ENCODE measurements at regions not wholly inside any gene's neighbourhood (a gene's known extent, or its start where the extent isn't known, plus 50 kb on each side); places are given as distances from the start of the nearest gene placed in this dataset.
A peak's percentile ranks its signal among the peaks of the same experiment; 100 is the strongest.

GRCh38 chr2:129334696-129335410 is 644.6 kb upstream of the RAB6C start:
- DNase-seq (ENCODE audit: low read depth) = no peak

DNA sequence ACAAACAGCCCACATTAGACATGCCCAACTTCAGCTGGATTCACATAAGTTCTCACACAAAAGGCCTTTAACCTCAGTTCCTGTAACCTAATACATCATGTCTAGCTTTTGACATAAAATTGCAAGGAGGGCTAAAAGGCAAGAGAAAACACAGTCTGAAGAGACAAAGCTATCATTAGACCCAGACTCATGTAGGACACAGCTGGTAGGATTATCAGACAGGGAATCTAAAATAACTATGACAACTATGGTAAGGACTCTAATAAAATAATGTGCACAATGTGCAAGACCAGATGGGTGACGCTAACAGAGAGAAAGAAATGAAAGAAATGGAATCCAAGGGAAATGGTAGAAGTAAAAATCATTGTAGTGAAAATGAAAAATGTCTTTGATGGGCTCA is 643.2 kb upstream of the RAB6C start:
- DNase-seq (ENCODE audit: low read depth) = no peak

DNA sequence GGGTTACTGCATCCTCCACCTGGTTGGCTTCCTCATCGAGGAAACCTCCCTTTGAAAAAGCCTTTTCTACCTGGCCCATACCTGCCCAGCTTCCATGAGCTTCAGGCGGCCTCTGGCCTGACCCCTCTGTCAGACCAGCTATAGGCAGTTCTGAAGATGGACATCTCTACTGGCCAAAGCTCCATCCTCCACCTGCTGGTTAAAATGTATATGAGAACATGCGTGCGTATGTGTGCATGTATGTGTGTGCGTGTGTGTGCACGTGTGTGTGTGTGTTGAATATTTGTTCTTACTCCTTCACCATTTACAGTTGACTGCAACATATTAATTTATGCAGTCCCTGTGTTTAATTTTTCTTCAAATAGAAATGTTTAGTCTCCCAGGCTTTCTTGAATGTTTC is 642.4 kb upstream of the RAB6C start:
- DNase-seq (ENCODE audit: low read depth) = no peak

- no peak for DNase-seq (ENCODE audit: low read depth)
These were observed 633.9 kb upstream of the RAB6C start for GRCh38 chr2:129345540-129345939.

- no peak for DNase-seq (ENCODE audit: low read depth)
These were observed 631.8 kb upstream of the RAB6C start for GRCh38 chr2:129347486-129348217.

DNA sequence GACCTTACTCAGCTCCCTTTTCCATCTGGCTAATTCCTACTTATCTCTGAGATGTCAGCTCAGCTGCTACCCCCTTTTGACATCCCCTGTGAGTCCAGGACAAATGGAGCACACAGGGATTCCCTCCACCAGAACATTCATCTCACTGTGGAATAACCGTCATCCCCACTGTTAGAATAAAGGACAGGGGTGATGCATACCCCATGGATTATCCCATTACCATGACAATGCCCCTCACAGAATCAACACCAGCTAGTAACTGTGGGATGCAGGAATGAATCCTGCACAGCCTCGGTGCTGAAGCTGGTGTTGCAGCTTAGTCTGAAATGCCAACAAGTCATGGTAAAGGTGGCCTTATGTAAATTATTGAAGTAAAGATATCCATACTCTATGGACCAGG is 624.8 kb upstream of the RAB6C start:
- no peak for DNase-seq (ENCODE audit: low read depth)

GRCh38 chr2:129361688-129362087 is 617.8 kb upstream of the RAB6C start:
- DNase-seq (ENCODE audit: low read depth) = no peak

- no peak for DNase-seq (ENCODE audit: low read depth)
These were observed 613.2 kb upstream of the RAB6C start for GRCh38 chr2:129366263-129366662.

- DNase-seq (ENCODE audit: low read depth) = no peak
These were observed 612.4 kb upstream of the RAB6C start for GRCh38 chr2:129367107-129367506.

GRCh38 chr2:129369437-129369836 is 610.0 kb upstream of the RAB6C start:
- no peak for DNase-seq (ENCODE audit: low read depth)

- no peak for DNase-seq (ENCODE audit: low read depth)
These were observed 605.0 kb upstream of the RAB6C start for GRCh38 chr2:129374452-129374851.

DNA sequence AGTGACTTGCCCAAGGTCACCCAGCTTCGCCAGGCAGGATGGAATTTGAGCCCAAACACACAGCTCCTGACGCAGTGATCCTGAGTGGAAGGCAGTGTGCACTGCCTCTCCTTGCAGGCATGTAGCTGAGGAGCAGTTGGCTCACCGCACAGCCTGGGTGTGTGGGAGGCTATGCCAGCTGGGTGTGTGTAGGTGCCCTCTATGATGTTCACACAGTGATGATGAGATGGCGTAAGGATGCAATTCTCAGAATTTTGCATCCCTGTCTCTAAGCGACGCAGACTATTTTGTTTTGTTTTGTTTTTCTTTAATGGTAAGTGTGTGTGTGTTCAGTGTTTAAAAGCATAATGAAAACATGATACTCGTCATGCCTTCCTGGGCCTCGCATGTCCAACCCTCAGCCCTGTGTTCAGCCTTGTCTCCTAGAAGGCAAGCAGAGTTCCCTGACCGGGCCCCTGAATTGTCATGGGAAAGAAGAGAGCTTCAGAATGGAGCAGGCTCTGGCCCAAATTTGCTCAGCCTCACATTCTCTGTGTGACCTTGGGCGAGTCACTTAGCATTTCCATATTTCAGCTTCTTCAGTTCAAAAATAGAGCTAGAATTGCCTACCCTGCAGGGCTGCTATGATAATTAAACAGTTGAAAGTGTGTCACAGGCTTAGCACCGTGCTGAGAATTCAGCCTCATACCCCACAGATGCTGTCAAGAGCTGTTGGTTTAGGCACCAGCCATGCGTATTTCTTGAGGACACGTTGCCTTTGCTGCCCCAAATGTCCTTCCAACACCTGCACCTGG is 603.6 kb upstream of the RAB6C start:
- no peak for DNase-seq (ENCODE audit: low read depth)

- DNase-seq (ENCODE audit: low read depth) = no peak
These were observed 602.9 kb upstream of the RAB6C start for GRCh38 chr2:129376426-129377077.

GRCh38 chr2:129377078-129377469 is 602.4 kb upstream of the RAB6C start:
- DNase-seq (ENCODE audit: low read depth) = no peak

GRCh38 chr2:129378186-129378585 is 601.3 kb upstream of the RAB6C start:
- no peak for DNase-seq (ENCODE audit: low read depth)

- DNase-seq (ENCODE audit: low read depth) = no peak
These were observed 600.1 kb upstream of the RAB6C start for GRCh38 chr2:129379411-129379810.

- DNase-seq (ENCODE audit: low read depth) = no peak
These were observed 597.7 kb upstream of the RAB6C start for GRCh38 chr2:129381789-129382188.

DNA sequence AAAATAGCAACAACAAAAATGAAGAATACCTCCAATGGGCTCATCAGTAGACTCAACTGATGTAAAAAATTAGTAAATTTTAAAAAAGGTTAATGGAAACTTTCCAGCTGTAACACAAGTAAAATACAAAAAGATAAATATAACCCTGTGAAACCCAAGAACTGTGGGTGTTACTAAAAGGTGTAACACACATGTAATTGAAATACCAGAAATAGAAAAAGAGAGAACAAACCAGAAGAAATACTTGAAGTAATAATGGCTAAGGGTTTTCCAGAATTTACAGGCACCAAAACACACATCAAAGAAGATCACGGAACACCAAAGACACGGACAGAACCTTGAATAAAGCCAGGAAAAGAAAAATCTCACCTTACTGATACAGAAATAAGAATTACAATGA is 590.6 kb upstream of the RAB6C start:
- DNase-seq (ENCODE audit: low read depth) = no peak

- DNase-seq (ENCODE audit: low read depth) = no peak
These were observed 585.6 kb upstream of the RAB6C start for GRCh38 chr2:129393816-129394215.

DNA sequence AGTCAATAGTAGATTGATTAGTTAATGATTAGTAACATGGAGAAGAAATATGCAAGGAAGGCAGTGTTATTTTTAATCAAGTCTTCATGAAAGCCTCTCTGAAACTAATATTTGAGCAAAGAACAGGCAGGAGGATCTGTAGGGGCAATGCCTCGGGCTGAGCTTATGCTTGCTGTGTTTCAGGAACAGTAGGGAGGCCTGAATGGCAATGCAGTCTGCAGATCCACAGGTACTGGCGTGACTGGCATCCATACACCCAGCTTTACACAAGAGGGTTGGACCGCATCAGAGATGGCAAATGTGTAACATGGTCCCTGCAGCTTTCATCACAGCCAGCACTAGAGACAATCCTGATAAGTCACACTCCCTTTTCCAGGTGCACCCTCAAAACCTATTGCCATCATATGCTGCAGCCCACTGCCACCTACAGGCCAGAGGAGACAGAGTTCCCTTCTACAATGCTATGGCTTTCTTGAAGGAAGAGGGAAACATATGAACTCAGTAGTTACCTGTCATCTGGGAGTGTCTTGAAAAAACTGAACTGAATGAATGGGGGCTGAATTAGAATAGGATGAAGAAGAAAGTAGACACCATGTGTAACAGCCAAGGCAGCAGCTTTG is 582.4 kb upstream of the RAB6C start:
- DNase-seq (ENCODE audit: low read depth) = peak; percentile 0

DNA sequence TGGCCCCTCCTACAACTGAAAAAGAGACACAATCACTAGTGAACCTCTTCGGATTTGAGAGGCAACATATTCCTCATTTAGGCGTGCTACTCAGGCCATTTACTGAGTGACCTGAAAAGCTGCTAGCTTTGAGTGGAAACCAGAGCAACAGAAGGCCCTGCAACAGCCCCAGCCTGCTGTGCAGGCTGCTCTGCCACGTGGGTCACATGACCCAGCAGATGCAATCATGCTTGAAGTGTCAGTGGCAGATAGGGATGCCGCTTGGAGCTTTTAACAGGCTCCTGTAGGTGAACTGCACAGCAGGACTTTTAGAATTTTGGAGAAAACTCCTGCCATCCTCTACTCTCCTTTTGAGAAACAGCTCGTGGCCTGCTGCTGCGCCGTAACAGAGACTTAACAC is 578.6 kb upstream of the RAB6C start:
- no peak for DNase-seq (ENCODE audit: low read depth)

DNA sequence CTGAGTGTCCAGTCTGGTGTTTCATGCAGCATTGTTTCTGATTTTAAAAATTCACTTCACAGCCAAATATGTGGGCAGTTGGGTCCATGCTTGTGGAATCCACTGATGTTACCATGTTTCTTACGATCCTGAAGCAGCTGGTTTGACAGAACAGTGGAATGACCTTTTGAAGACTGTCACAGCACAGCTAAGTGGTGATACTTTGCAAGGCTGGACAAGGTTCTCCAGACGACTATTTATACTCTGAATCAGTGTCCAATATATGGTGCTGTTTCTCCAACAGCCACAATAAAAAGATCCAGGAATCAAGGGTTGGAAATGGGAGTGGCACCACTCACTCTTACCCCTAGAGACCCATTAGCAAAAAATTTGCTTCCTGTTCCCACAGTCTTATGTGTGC is 577.4 kb upstream of the RAB6C start:
- no peak for DNase-seq (ENCODE audit: low read depth)
